T-cell (primary cell): ENCODE measurements at regions not wholly inside any gene's neighbourhood (a gene's known extent, or its start where the extent isn't known, plus 50 kb on each side); places are given as distances from the start of the nearest gene placed in this dataset.

ENCODE experiments used
- ATAC-seq, 4 experiments: fragments of 200-7000 bp in 3 of 4; fragments of 150-1000 bp in 1 of 4; cut with Tn5 transposase; replicated peaks in 1 of 4; 1 replicate in 3 of 4; 2 replicates in 1 of 4; pipeline ENCODE4 v1.10.0; 2021; ENCODE audit warnings: moderate library complexity in 3 of 4, mild to moderate bottlenecking in 2 of 4, moderate number of reproducible peaks in 1 of 4
- CTCF ChIA-PET, 2 donors: fragments of 300-600 bp; sonication (Branson Sonifier 250); formaldehyde crosslinking; loops; one replicate each; lab custom pipeline; 2022; ENCODE audit warnings: antibody characterized with exemption in 2 of 2; lab: Charles Lee
- POLR2A ChIA-PET, 2 donors: fragments of 300-600 bp; sonication (Branson Sonifier 250); formaldehyde crosslinking; loops; one replicate each; lab custom pipeline; 2022; ENCODE audit warnings: antibody characterized with exemption in 2 of 2; lab: Charles Lee
- DNase-seq, 35 experiments: peaks; one replicate each; pipeline versions ENCODE4 v3.0.0 to v3.0.0-alpha.2; 2013 to 2023
- H3K27ac ChIP-seq: one replicate; pipeline ENCODE4 v1.5.1; 2013; ENCODE audit warnings: low read length
- H3K27me3 ChIP-seq, 2 experiments: replicated peaks in 1 of 2; 1 replicate in 1 of 2; 2 replicates in 1 of 2; pipeline versions ENCODE4 v1.6.1 to v1.7.0; 2013; ENCODE audit warnings: low read length in 1 of 2, mixed read lengths in 1 of 2; ENCODE audit not compliant: control insufficient read depth in 2 of 2, insufficient read depth in 2 of 2; ENCODE audit errors: extremely low read depth in 1 of 2
- H3K36me3 ChIP-seq, 2 donors: 1 replicate in 1 of 2; 2 replicates in 1 of 2; pipeline versions ENCODE4 v1.6.1 to v1.7.0; 2013; ENCODE audit warnings: low read length in 1 of 2; ENCODE audit not compliant: control insufficient read depth in 2 of 2, insufficient read depth in 1 of 2; ENCODE audit errors: extremely low read depth in 1 of 2
- H3K4me1 ChIP-seq, 2 experiments: 1 replicate in 1 of 2; 2 replicates in 1 of 2; pipeline versions ENCODE4 v1.6.1 to v1.7.0; 2013; ENCODE audit warnings: low read length in 2 of 2, mixed read lengths in 1 of 2; ENCODE audit not compliant: insufficient read depth in 2 of 2, control insufficient read depth in 1 of 2; ENCODE audit errors: extremely low read depth in 1 of 2
- H3K4me3 ChIP-seq, 2 donors: 1 replicate in 1 of 2; 2 replicates in 1 of 2; pipeline versions ENCODE4 v1.5.1 to v1.7.0; 2013; ENCODE audit warnings: mild to moderate bottlenecking in 2 of 2, low read length in 1 of 2, moderate library complexity in 1 of 2; ENCODE audit not compliant: control insufficient read depth in 1 of 2; ENCODE audit errors: extremely low read depth in 1 of 2
- H3K9me3 ChIP-seq: 2 replicates; pipeline ENCODE4 v1.7.0; 2013
- H3K27ac Mint-ChIP-seq, 2 donors: one replicate each; pipeline ENCODE4 v1.8.0; 2020 to 2021; ENCODE audit warnings: mild to moderate bottlenecking in 2 of 2, mixed read lengths in 2 of 2
- H3K27me3 Mint-ChIP-seq, 2 donors: one replicate each; pipeline ENCODE4 v1.8.0; 2021 to 2022; ENCODE audit warnings: mixed read lengths in 2 of 2
- H3K36me3 Mint-ChIP-seq: one replicate; pipeline ENCODE4 v1.8.0; 2021; ENCODE audit warnings: mixed read lengths
- H3K4me1 Mint-ChIP-seq, 3 donors: one replicate each; pipeline ENCODE4 v1.8.0; 2020 to 2022; ENCODE audit warnings: mixed read lengths in 3 of 3, mild to moderate bottlenecking in 1 of 3
- H3K4me3 Mint-ChIP-seq, 3 donors: one replicate each; pipeline ENCODE4 v1.8.0; 2020 to 2022; ENCODE audit warnings: mild to moderate bottlenecking in 3 of 3, mixed read lengths in 3 of 3, moderate library complexity in 3 of 3
- H3K9me3 Mint-ChIP-seq, 3 donors: one replicate each; pipeline ENCODE4 v1.8.0; 2020 to 2022; ENCODE audit warnings: mixed read lengths in 3 of 3
- WGBS: methylation state at CpG from one replicate; pipeline ENCODE4 v1.1.5; 2013; ENCODE audit warnings: missing lambda C conversion rate; ENCODE audit not compliant: insufficient coverage; 5-methylcytosine and 5-hydroxymethylcytosine counted together

- Mint-ChIP-seq H3K4me3 (no peak overlapping the region), H3K36me3 (no peaks in the 10 kb centered on the region), H3K4me1 (no peaks in the 10 kb centered on the region), H3K27ac (no peak overlapping the region), H3K27me3 (peaks cover 3 to 14% of the 10 kb centered on the region in 2 donors), H3K9me3 (no peaks in the 10 kb centered on the region)
- DNase-seq, result no peak
- no peaks in the 10 kb centered on the region for H3K36me3 ChIP-seq
- POLR2A ChIA-PET, result no interaction called here
- CTCF ChIA-PET, result no interaction called here
- no peaks in the 10 kb centered on the region for H3K27me3 ChIP-seq
- H3K27ac ChIP-seq, result no peak overlapping the region
- no peaks in the 10 kb centered on the region for H3K9me3 ChIP-seq
- no peaks in the 10 kb centered on the region for H3K4me1 ChIP-seq
- ATAC-seq, result no peak
- no peak overlapping the region for H3K4me3 ChIP-seq
Measured at GRCh38 chr6:12476484-12476883, 186.3 kb downstream of the EDN1 start.

DNA sequence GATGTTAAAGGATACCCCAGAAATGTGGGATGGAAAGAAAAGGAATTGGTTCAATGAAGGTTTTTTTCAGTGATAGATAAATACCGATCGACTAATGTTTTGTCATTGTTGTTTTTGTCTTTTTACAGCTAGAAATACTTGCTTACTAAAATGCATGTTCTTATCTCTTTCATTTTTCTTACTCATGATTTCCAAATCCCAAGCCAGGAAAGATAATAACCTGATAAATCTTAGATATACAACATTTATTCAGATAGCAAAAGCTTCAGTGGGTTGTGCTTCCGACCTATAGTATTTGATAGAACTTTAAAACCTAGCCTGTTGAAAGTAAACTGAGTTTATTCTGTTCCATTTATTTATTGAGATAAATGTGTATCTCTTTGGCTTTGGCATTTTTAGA is 187.5 kb downstream of the EDN1 start:
- Histone ChIP-seq H3K9me3 (no peaks in the 10 kb centered on the region), H3K27me3 (no peaks in the 10 kb centered on the region), H3K36me3 (no peaks in the 10 kb centered on the region), H3K4me1 (no peaks in the 10 kb centered on the region), H3K4me3 (no peak overlapping the region), H3K27ac (no peak overlapping the region)
- Mint-ChIP-seq H3K36me3 (no peaks in the 10 kb centered on the region), H3K4me3 (no peak overlapping the region), H3K27me3 (peaks cover 3 to 11% of the 10 kb centered on the region in 2 donors), H3K4me1 (peaks cover 0 to 2% (median 0%) of the 10 kb centered on the region in 3 donors), H3K27ac (no peak overlapping the region), H3K9me3 (no peaks in the 10 kb centered on the region)
- ATAC-seq (no peak), DNase-seq (no peak)
- WGBS, result no CpG with 5 or more reads among the region's 3 CpGs
- CTCF ChIA-PET, result no interaction called here
- POLR2A ChIA-PET, result no interaction called here

DNA sequence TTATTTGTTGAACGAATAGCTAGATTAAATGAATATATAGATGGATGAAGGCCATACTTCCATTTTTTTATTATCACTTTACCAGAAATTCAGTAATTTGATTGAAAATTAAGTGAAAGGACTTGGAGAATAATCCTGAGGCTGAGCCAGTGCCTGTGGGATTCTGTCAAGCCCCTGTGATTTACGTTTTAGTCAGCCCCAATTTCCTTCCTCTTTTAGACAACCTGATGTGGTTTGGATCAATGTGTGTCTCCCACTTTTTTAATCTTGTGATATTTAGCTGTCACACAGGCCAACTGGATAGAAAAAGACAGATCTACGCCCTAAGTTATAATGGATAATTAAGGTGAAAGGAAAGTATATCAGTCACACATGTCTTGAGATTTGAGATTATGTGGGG is 188.8 kb downstream of the EDN1 start:
- ATAC-seq (no peak), DNase-seq (no peak)
- no peaks in the 10 kb centered on the region for H3K27me3 ChIP-seq
- no peaks in the 10 kb centered on the region for H3K4me1 ChIP-seq
- H3K4me3 Mint-ChIP-seq, result no peak overlapping the region
- no peak overlapping the region for H3K27ac ChIP-seq
- H3K27ac Mint-ChIP-seq, result no peak overlapping the region
- no peak overlapping the region for H3K4me3 ChIP-seq
- peaks cover 5 to 12% (median 7%) of the 10 kb centered on the region in 3 donors for H3K4me1 Mint-ChIP-seq
- H3K36me3 Mint-ChIP-seq, result no peaks in the 10 kb centered on the region
- H3K9me3 ChIP-seq, result no peaks in the 10 kb centered on the region
- no peaks in the 10 kb centered on the region for H3K36me3 ChIP-seq
- H3K27me3 Mint-ChIP-seq, result peaks cover 0 to 9% of the 10 kb centered on the region in 2 donors
- no peaks in the 10 kb centered on the region for H3K9me3 Mint-ChIP-seq
- no CpG with 5 or more reads among the region's 3 CpGs for WGBS
- ChIA-PET POLR2A (no interaction called here), CTCF (no interaction called here)

GRCh38 chr6:12479451-12479850 is 189.3 kb downstream of the EDN1 start:
- Histone ChIP-seq H3K9me3 (no peaks in the 10 kb centered on the region), H3K27ac (no peak overlapping the region), H3K4me1 (no peaks in the 10 kb centered on the region), H3K27me3 (no peaks in the 10 kb centered on the region), H3K36me3 (no peaks in the 10 kb centered on the region), H3K4me3 (no peak overlapping the region)
- Mint-ChIP-seq H3K4me3 (no peak overlapping the region), H3K36me3 (no peaks in the 10 kb centered on the region), H3K4me1 (peaks cover 6 to 13% (median 7%) of the 10 kb centered on the region in 3 donors), H3K27ac (no peak overlapping the region), H3K27me3 (peaks cover 0 to 8% of the 10 kb centered on the region in 2 donors), H3K9me3 (no peaks in the 10 kb centered on the region)
- ATAC-seq (no peak), DNase-seq (no peak)
- POLR2A ChIA-PET, result no interaction called here
- WGBS, result 100% methylated on average over 1 of the region's 2 CpGs
- CTCF ChIA-PET, result no interaction called here

GRCh38 chr6:12479881-12480280 is 189.7 kb downstream of the EDN1 start:
- POLR2A ChIA-PET, result no interaction called here
- H3K36me3 Mint-ChIP-seq, result no peaks in the 10 kb centered on the region
- no peak overlapping the region for H3K27ac Mint-ChIP-seq

GRCh38 chr6:12480379-12480778 is 190.2 kb downstream of the EDN1 start:
- H3K9me3 Mint-ChIP-seq, result no peaks in the 10 kb centered on the region
- H3K4me3 ChIP-seq, result no peak overlapping the region
- POLR2A ChIA-PET, result no interaction called here
- no peaks in the 10 kb centered on the region for H3K27me3 ChIP-seq
- peaks cover 6 to 13% (median 7%) of the 10 kb centered on the region in 3 donors for H3K4me1 Mint-ChIP-seq
- ATAC-seq (no peak), DNase-seq (no peak)
- no peak overlapping the region for H3K27ac Mint-ChIP-seq
- H3K4me3 Mint-ChIP-seq, result no peak overlapping the region
- whole genome bisulfite sequencing, result no CpG with 5 or more reads among the region's 3 CpGs
- no peaks in the 10 kb centered on the region for H3K9me3 ChIP-seq
- no peaks in the 10 kb centered on the region for H3K4me1 ChIP-seq
- H3K36me3 ChIP-seq, result no peaks in the 10 kb centered on the region
- H3K27ac ChIP-seq, result no peak overlapping the region
- CTCF ChIA-PET, result no interaction called here
- H3K27me3 Mint-ChIP-seq, result peaks cover 0 to 8% of the 10 kb centered on the region in 2 donors
- H3K36me3 Mint-ChIP-seq, result no peaks in the 10 kb centered on the region

More at GRCh38 chr6:12479881-12480280, 189.7 kb downstream of the EDN1 start:
- no peak for DNase-seq
- ATAC-seq, result no peak
- H3K4me1 Mint-ChIP-seq, result peaks cover 6 to 13% (median 7%) of the 10 kb centered on the region in 3 donors
- CTCF ChIA-PET, result no interaction called here
- Histone ChIP-seq H3K36me3 (no peaks in the 10 kb centered on the region), H3K4me1 (no peaks in the 10 kb centered on the region), H3K27me3 (no peaks in the 10 kb centered on the region), H3K9me3 (no peaks in the 10 kb centered on the region), H3K4me3 (no peak overlapping the region), H3K27ac (no peak overlapping the region)
- H3K27me3 Mint-ChIP-seq, result peaks cover 0 to 8% of the 10 kb centered on the region in 2 donors
- no peak overlapping the region for H3K4me3 Mint-ChIP-seq
- WGBS, result no CpG with 5 or more reads among the region's 2 CpGs
- no peaks in the 10 kb centered on the region for H3K9me3 Mint-ChIP-seq

DNA sequence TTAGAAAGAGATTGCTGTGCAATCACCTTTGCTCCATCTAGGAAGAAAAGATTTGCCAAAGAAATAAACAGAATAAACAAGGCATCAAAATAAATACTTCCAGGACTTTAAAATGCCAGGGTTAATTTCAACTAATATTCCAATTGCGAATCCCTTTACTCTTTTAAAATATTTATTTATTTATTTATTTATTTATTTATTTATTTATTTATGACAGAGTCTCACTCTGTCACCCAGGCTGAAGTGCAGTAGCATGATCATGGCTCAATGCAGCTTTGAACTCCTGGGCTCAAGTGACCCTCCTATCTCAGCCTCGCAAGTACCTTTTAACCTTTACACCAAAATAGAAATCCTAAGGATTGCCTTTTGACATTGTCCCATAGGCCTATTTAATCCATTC is 191.1 kb downstream of the EDN1 start:
- no peaks in the 10 kb centered on the region for H3K36me3 ChIP-seq
- Mint-ChIP-seq H3K9me3 (no peaks in the 10 kb centered on the region), H3K36me3 (no peaks in the 10 kb centered on the region), H3K27ac (no peak overlapping the region), H3K27me3 (peaks cover 0 to 8% of the 10 kb centered on the region in 2 donors), H3K4me3 (no peak overlapping the region), H3K4me1 (peaks cover 6 to 13% (median 7%) of the 10 kb centered on the region in 3 donors)
- H3K4me1 ChIP-seq, result no peaks in the 10 kb centered on the region
- POLR2A ChIA-PET, result no interaction called here
- H3K27me3 ChIP-seq, result no peaks in the 10 kb centered on the region
- H3K27ac ChIP-seq, result no peak overlapping the region
- WGBS, result 100% methylated on average over 1 of the region's 2 CpGs
- no peak for DNase-seq
- H3K9me3 ChIP-seq, result no peaks in the 10 kb centered on the region
- H3K4me3 ChIP-seq, result no peak overlapping the region
- CTCF ChIA-PET, result no interaction called here
- ATAC-seq, result no peak
